ENCODE measurements at regions not wholly inside any gene's neighbourhood (a gene's known extent, or its start where the extent isn't known, plus 50 kb on each side); places are given as distances from the start of the nearest gene placed in this dataset.

- no peak for TF ChIP-seq CTCF (conservative IDR thresholded peaks at IDR 0.05; ENCODE audit: low read depth, low read length)
- TF ChIP-seq POLR2A (IDR thresholded peaks at IDR 0.05; ENCODE audit: low read depth, low read length) = no peak
- no peak for TF ChIP-seq RFX5 (IDR thresholded peaks at IDR 0.05; ENCODE audit: low read depth, low read length)
Measured at GRCh38 chr1:223455470-223455869, 62.3 kb downstream of the CCDC185 start.

All from IMR-90 (cell line).